ENCODE measurements at regions not wholly inside any gene's neighbourhood (a gene's known extent, or its start where the extent isn't known, plus 50 kb on each side); places are given as distances from the start of the nearest gene placed in this dataset.

DNA sequence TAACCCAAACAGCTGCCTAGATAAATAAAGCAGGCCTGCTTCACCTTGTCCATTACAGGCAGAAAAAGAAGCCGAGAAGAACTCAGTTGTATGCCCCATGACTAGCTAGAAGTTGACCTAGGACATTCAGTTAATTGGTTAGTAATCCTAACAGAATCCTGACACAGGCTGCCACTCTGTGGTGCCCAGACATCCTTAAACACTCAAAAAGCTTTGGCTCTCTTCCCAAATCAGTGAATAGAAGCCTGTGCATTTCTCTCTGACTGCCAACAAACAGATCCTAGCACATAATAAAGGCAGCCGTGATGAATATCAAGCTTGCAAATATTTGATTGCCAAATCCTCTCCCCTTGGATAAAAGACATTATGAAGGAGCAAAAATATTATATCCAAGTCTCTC, 519.1 kb upstream of the EYS start:
- WGBS, 2 donors (ENCODE audit: extremely low coverage in 2 of 2, insufficient read length in 2 of 2, insufficient replicate concordance in 1 of 2): no CpG with 5 or more reads among the region's 2 CpGs

DNA sequence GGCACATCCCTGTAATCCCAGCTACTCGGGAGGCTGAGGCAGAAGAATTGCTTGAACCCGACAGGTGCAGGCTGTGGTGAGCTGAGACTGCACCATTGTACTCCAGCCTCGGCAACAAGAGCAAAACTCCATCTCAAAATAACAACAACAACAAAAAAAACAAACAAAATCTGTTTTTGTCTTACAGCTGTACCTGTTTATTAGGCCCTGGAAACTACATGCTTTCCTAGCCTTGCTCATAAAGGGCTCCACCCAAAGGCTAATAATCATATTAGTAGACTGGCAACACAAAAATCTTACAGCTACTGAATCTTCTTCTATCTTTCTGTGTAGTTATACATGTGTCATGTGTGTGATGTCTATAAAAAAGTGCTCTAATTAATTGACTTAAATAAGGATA, 503.9 kb upstream of the EYS start:
- H3K18ac ChIP-seq (ENCODE audit: low read length): no peak overlapping the region
- no peak overlapping the region for H3K4me3 ChIP-seq (ENCODE audit: low read length in 2 of 2)
- no peak overlapping the region for H2BK5ac ChIP-seq (ENCODE audit: low read length)
- H2BK120ac ChIP-seq (ENCODE audit: low read depth, low read length): no peak overlapping the region
- no peaks in the 10 kb centered on the region for H3K27me3 ChIP-seq (ENCODE audit: control insufficient read depth in 3 of 3, insufficient read depth in 3 of 3, low read depth in 1 of 3, low read length in 3 of 3)
- no peak overlapping the region for H2BK12ac ChIP-seq (ENCODE audit: low read length)
- no peak overlapping the region for H3K23ac ChIP-seq (ENCODE audit: low read depth, low read length, poor library complexity)
- no peaks in the 10 kb centered on the region for H3K79me1 ChIP-seq (ENCODE audit: low read depth, low read length)
- no peak overlapping the region for H3K4ac ChIP-seq (ENCODE audit: low read length)
- no peak overlapping the region for H2AFZ ChIP-seq (ENCODE audit: low read length)
- H2AK5ac ChIP-seq (ENCODE audit: low read depth, low read length): no peak overlapping the region
- H3K4me1 ChIP-seq (ENCODE audit: control insufficient read depth in 2 of 2, insufficient read depth in 1 of 2, low read depth in 1 of 2, low read length in 2 of 2): no peaks in the 10 kb centered on the region
- H3K9ac ChIP-seq (ENCODE audit: low read depth, low read length, poor library complexity): no peak overlapping the region
- H4K8ac ChIP-seq (ENCODE audit: low read depth, low read length): no peak overlapping the region
- H3K14ac ChIP-seq (ENCODE audit: low read length): no peak overlapping the region
- no peak overlapping the region for H3K27ac ChIP-seq (replicated peaks; ENCODE audit: low read length)
- WGBS, 2 donors (ENCODE audit: extremely low coverage in 2 of 2, insufficient read length in 2 of 2, insufficient replicate concordance in 1 of 2): no CpG with 5 or more reads among the region's 3 CpGs
- H3K9me3 ChIP-seq (replicated peaks in 1 of 2; ENCODE audit: control insufficient read depth in 2 of 2, insufficient read depth in 1 of 2, low read depth in 1 of 2, low read length in 2 of 2): peaks cover 6 to 31% of the 10 kb centered on the region in 2 donors
- no peaks in the 10 kb centered on the region for H3K36me3 ChIP-seq (replicated peaks in 1 of 2; ENCODE audit: control insufficient read depth in 2 of 2, insufficient read depth in 2 of 2, low read length in 2 of 2)
- H4K91ac ChIP-seq (ENCODE audit: low read depth, low read length, poor library complexity): no peak overlapping the region
- H2BK15ac ChIP-seq (ENCODE audit: low read length): no peak overlapping the region
- H3K4me2 ChIP-seq (ENCODE audit: insufficient read depth, low read length, poor library complexity, severe bottlenecking): no peak overlapping the region
- DNase-seq (ENCODE audit: low spot score): no peak

More for the DNA sequence above, 519.1 kb upstream of the EYS start:
- Histone ChIP-seq H3K9me3 (replicated peaks in 1 of 2; ENCODE audit: control insufficient read depth in 2 of 2, insufficient read depth in 1 of 2, low read depth in 1 of 2, low read length in 2 of 2) (no peaks in the 10 kb centered on the region), H4K91ac (ENCODE audit: low read depth, low read length, poor library complexity) (no peak overlapping the region), H3K27me3 (ENCODE audit: control insufficient read depth in 3 of 3, insufficient read depth in 3 of 3, low read depth in 1 of 3, low read length in 3 of 3) (no peaks in the 10 kb centered on the region), H3K18ac (ENCODE audit: low read length) (no peak overlapping the region), H3K4me3 (ENCODE audit: low read length in 2 of 2) (no peak overlapping the region), H3K4me1 (ENCODE audit: control insufficient read depth in 2 of 2, insufficient read depth in 1 of 2, low read depth in 1 of 2, low read length in 2 of 2) (no peaks in the 10 kb centered on the region), H3K23ac (ENCODE audit: low read depth, low read length, poor library complexity) (no peak overlapping the region), H2BK5ac (ENCODE audit: low read length) (no peak overlapping the region), H2BK12ac (ENCODE audit: low read length) (no peak overlapping the region), H2BK15ac (ENCODE audit: low read length) (no peak overlapping the region), H3K36me3 (replicated peaks in 1 of 2; ENCODE audit: control insufficient read depth in 2 of 2, insufficient read depth in 2 of 2, low read length in 2 of 2) (no peaks in the 10 kb centered on the region), H2BK120ac (ENCODE audit: low read depth, low read length) (no peak overlapping the region), H3K14ac (ENCODE audit: low read length) (no peak overlapping the region), H2AK5ac (ENCODE audit: low read depth, low read length) (no peak overlapping the region), H2AFZ (ENCODE audit: low read length) (peak overlapping the region; percentile 53), H4K8ac (ENCODE audit: low read depth, low read length) (no peak overlapping the region), H3K4me2 (ENCODE audit: insufficient read depth, low read length, poor library complexity, severe bottlenecking) (no peak overlapping the region), H3K27ac (replicated peaks; ENCODE audit: low read length) (no peak overlapping the region), H3K4ac (ENCODE audit: low read length) (no peak overlapping the region), H3K9ac (ENCODE audit: low read depth, low read length, poor library complexity) (no peak overlapping the region), H3K79me1 (ENCODE audit: low read depth, low read length) (no peaks in the 10 kb centered on the region)
- DNase-seq (ENCODE audit: low spot score): no peak

DNA sequence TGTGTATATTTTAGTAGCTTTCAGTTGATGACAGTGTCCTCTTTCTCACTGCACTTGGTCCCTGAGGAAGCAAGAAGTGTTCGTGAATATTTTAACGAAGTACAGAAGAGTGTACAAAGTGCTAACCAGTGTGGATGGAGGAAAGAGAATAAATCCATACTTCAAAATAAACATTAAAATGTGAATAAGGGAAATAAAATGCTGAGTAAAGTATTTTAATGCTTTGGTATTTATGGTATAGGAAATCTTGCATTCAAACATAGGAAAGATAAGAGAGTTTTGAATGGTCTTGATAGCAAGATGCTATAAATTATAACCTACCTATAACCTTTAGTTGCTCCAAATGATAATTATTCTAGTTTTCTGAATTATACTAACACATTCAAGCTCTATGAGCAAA, 493.4 kb upstream of the EYS start:
- Histone ChIP-seq H3K4me2 (ENCODE audit: insufficient read depth, low read length, poor library complexity, severe bottlenecking) (no peak overlapping the region), H2BK15ac (ENCODE audit: low read length) (no peak overlapping the region), H4K91ac (ENCODE audit: low read depth, low read length, poor library complexity) (no peak overlapping the region), H3K4me3 (ENCODE audit: low read length in 2 of 2) (no peak overlapping the region), H2AK5ac (ENCODE audit: low read depth, low read length) (no peak overlapping the region), H4K8ac (ENCODE audit: low read depth, low read length) (no peak overlapping the region), H3K9ac (ENCODE audit: low read depth, low read length, poor library complexity) (no peak overlapping the region), H3K23ac (ENCODE audit: low read depth, low read length, poor library complexity) (no peak overlapping the region), H3K79me1 (ENCODE audit: low read depth, low read length) (no peaks in the 10 kb centered on the region), H3K9me3 (replicated peaks in 1 of 2; ENCODE audit: control insufficient read depth in 2 of 2, insufficient read depth in 1 of 2, low read depth in 1 of 2, low read length in 2 of 2) (peaks cover 0 to 20% of the 10 kb centered on the region in 2 donors), H2BK5ac (ENCODE audit: low read length) (no peak overlapping the region), H2BK120ac (ENCODE audit: low read depth, low read length) (no peak overlapping the region), H3K4me1 (ENCODE audit: control insufficient read depth in 2 of 2, insufficient read depth in 1 of 2, low read depth in 1 of 2, low read length in 2 of 2) (peaks cover 0 to 13% of the 10 kb centered on the region in 2 donors), H2BK12ac (ENCODE audit: low read length) (no peak overlapping the region), H3K14ac (ENCODE audit: low read length) (no peak overlapping the region), H3K18ac (ENCODE audit: low read length) (no peak overlapping the region), H3K36me3 (replicated peaks in 1 of 2; ENCODE audit: control insufficient read depth in 2 of 2, insufficient read depth in 2 of 2, low read length in 2 of 2) (no peaks in the 10 kb centered on the region), H2AFZ (ENCODE audit: low read length) (no peak overlapping the region), H3K27ac (replicated peaks; ENCODE audit: low read length) (no peak overlapping the region), H3K27me3 (ENCODE audit: control insufficient read depth in 3 of 3, insufficient read depth in 3 of 3, low read depth in 1 of 3, low read length in 3 of 3) (no peaks in the 10 kb centered on the region), H3K4ac (ENCODE audit: low read length) (no peak overlapping the region)
- WGBS, 2 donors (ENCODE audit: extremely low coverage in 2 of 2, insufficient read length in 2 of 2, insufficient replicate concordance in 1 of 2): no CpG with 5 or more reads among the region's 2 CpGs
- no peak for DNase-seq (ENCODE audit: low spot score)

DNA sequence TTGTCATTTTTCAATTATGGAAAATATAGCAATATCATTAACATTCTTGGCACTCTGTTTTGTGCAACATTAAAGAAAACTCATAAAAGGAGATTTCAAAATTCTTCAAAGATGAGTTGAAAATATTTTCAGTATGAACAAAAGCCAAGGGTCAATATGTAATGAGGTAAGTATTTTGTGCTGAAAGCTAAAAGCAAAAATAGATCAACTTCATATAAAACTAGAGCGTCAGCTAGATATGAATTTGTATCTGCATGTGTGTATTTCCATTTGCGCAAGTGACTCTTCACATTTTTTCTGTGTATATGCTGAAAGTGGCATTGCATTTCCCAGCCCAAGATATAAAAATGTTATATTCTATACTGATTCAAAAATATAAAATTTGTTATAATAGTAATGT, 492.1 kb upstream of the EYS start:
- no peak overlapping the region for H4K91ac ChIP-seq (ENCODE audit: low read depth, low read length, poor library complexity)
- no peaks in the 10 kb centered on the region for H3K27me3 ChIP-seq (ENCODE audit: control insufficient read depth in 3 of 3, insufficient read depth in 3 of 3, low read depth in 1 of 3, low read length in 3 of 3)
- H3K23ac ChIP-seq (ENCODE audit: low read depth, low read length, poor library complexity): no peak overlapping the region
- no peaks in the 10 kb centered on the region for H3K79me1 ChIP-seq (ENCODE audit: low read depth, low read length)
- H3K4me2 ChIP-seq (ENCODE audit: insufficient read depth, low read length, poor library complexity, severe bottlenecking): no peak overlapping the region
- DNase-seq (ENCODE audit: low spot score): no peak
- no peak overlapping the region for H2BK5ac ChIP-seq (ENCODE audit: low read length)
- H2AK5ac ChIP-seq (ENCODE audit: low read depth, low read length): no peak overlapping the region
- H3K9me3 ChIP-seq (replicated peaks in 1 of 2; ENCODE audit: control insufficient read depth in 2 of 2, insufficient read depth in 1 of 2, low read depth in 1 of 2, low read length in 2 of 2): peaks cover 0 to 20% of the 10 kb centered on the region in 2 donors
- no peak overlapping the region for H2BK12ac ChIP-seq (ENCODE audit: low read length)
- no peak overlapping the region for H4K8ac ChIP-seq (ENCODE audit: low read depth, low read length)
- no peak overlapping the region for H2BK15ac ChIP-seq (ENCODE audit: low read length)
- H3K14ac ChIP-seq (ENCODE audit: low read length): no peak overlapping the region
- no peak overlapping the region for H3K4ac ChIP-seq (ENCODE audit: low read length)
- H2AFZ ChIP-seq (ENCODE audit: low read length): no peak overlapping the region
- H3K4me1 ChIP-seq (ENCODE audit: control insufficient read depth in 2 of 2, insufficient read depth in 1 of 2, low read depth in 1 of 2, low read length in 2 of 2): peaks cover 0 to 13% of the 10 kb centered on the region in 2 donors
- no peak overlapping the region for H3K9ac ChIP-seq (ENCODE audit: low read depth, low read length, poor library complexity)
- no peak overlapping the region for H3K18ac ChIP-seq (ENCODE audit: low read length)
- H2BK120ac ChIP-seq (ENCODE audit: low read depth, low read length): no peak overlapping the region
- no peaks in the 10 kb centered on the region for H3K36me3 ChIP-seq (replicated peaks in 1 of 2; ENCODE audit: control insufficient read depth in 2 of 2, insufficient read depth in 2 of 2, low read length in 2 of 2)
- no peak overlapping the region for H3K4me3 ChIP-seq (ENCODE audit: low read length in 2 of 2)
- H3K27ac ChIP-seq (replicated peaks; ENCODE audit: low read length): no peak overlapping the region
- no CpG with 5 or more reads among the region's 2 CpGs for WGBS, 2 donors (ENCODE audit: extremely low coverage in 2 of 2, insufficient read length in 2 of 2, insufficient replicate concordance in 1 of 2)

All from neuronal stem cell (in vitro differentiated cells).